GM19395 (cell line): ENCODE measurements at regions not wholly inside any gene's neighbourhood (a gene's known extent, or its start where the extent isn't known, plus 50 kb on each side); places are given as distances from the start of the nearest gene placed in this dataset.

Source experiments
- ATAC-seq: cut with Tn5 transposase; IDR thresholded peaks from one replicate; pipeline ENCODE4 v1.9.1; 2021; ENCODE audit warnings: mild to moderate bottlenecking, moderate library complexity; ENCODE audit not compliant: unreplicated experiment

- no peak for ATAC-seq
Observed at GRCh38 chr4:114497116-114497515, 101.5 kb upstream of the UGT8 start.

- ATAC-seq, result no peak
Observed at GRCh38 chr4:114509340-114509739, 89.3 kb upstream of the UGT8 start.

GRCh38 chr4:114512595-114513295 lies 85.9 kb upstream of the UGT8 start:
- ATAC-seq, result no peak

- ATAC-seq, result no peak
Observed at GRCh38 chr4:114519368-114519767, 79.2 kb upstream of the UGT8 start.

- ATAC-seq, result no peak
Observed at GRCh38 chr4:114527170-114527569, 71.4 kb upstream of the UGT8 start.

- ATAC-seq, result no peak
Observed at GRCh38 chr4:114527637-114528036, 71.0 kb upstream of the UGT8 start.

GRCh38 chr4:114535725-114536124 lies 62.9 kb upstream of the UGT8 start:
- ATAC-seq, result no peak

GRCh38 chr4:114537352-114537751 lies 61.3 kb upstream of the UGT8 start:
- ATAC-seq, result no peak

- no peak for ATAC-seq
Observed at GRCh38 chr4:114538012-114538617, 60.5 kb upstream of the UGT8 start.

- ATAC-seq, result no peak
Observed at GRCh38 chr4:114539985-114540384, 58.6 kb upstream of the UGT8 start.

- ATAC-seq, result no peak
Observed at GRCh38 chr4:114547340-114548134, 51.1 kb upstream of the UGT8 start.
